Prostate gland (tissue), 2 donors: ENCODE measurements at regions not wholly inside any gene's neighbourhood (a gene's known extent, or its start where the extent isn't known, plus 50 kb on each side); places are given as distances from the start of the nearest gene placed in this dataset.

Experiments used
- DNase-seq: peaks from one replicate; pipeline ENCODE4 v3.0.0-alpha.2; 2019; ENCODE audit warnings: low spot score
- H3K27ac ChIP-seq, 2 donors: fragments of 200-600 bp; sonication (generic); 2 replicates each; pipeline ENCODE4 v1.5.1; 2017 to 2019
- H3K27me3 ChIP-seq: fragments of 200-600 bp; sonication (generic); replicated peaks from 2 replicates; pipeline ENCODE4 v1.5.1; 2019; ENCODE audit not compliant: insufficient read depth
- H3K36me3 ChIP-seq, 2 donors: fragments of 200-600 bp; sonication (generic); 1 replicate in 1 of 2; 2 replicates in 1 of 2; pipeline versions ENCODE4 v1.5.1 to v1.8.1; 2017 to 2019
- H3K4me1 ChIP-seq: fragments of 200-600 bp; sonication (generic); replicated peaks from 2 replicates; pipeline ENCODE4 v1.5.1; 2019
- H3K4me3 ChIP-seq, 2 donors: fragments of 200-600 bp; sonication (generic); 2 replicates each; pipeline ENCODE4 v1.5.1; 2017 to 2019
- H3K9me3 ChIP-seq: fragments of 200-600 bp; sonication (generic); 2 replicates; pipeline ENCODE4 v1.5.1; 2017
- CTCF ChIP-seq, 4 experiments: fragments of 200-600 bp in 2 of 4; fragments of 450-650 bp in 2 of 4; sonication (generic) in 2 of 4; IDR thresholded peaks; 1 replicate in 3 of 4; 2 replicates in 1 of 4; pipeline ENCODE4 v1.5.1; 2016 to 2019; ENCODE audit warnings: antibody characterized with exemption in 4 of 4, mild to moderate bottlenecking in 2 of 4, moderate library complexity in 2 of 4
- POLR2A ChIP-seq: fragments of 450-650 bp; IDR thresholded peaks from one replicate; pipeline ENCODE4 v1.6.1; 2016; ENCODE audit warnings: antibody characterized with exemption, mild to moderate bottlenecking
- POLR2AphosphoS5 ChIP-seq: sonication (generic); formaldehyde crosslinking; IDR thresholded peaks from one replicate; pipeline ENCODE4 v1.6.1; 2017; ENCODE audit warnings: antibody characterized with exemption
- WGBS: methylation state at CpG from one replicate; pipeline ENCODE4 v1.1.5; 2018; 5-methylcytosine and 5-hydroxymethylcytosine counted together
- intact Hi-C: fragments of 100-400 bp; cut with DNase I; formaldehyde crosslinking; loops from one replicate; pipeline ENCODE4 v1.14.2; 2022

GRCh38 chr12:23096321-23096720 is 471.4 kb downstream of the ETNK1 start:
- Histone ChIP-seq H3K27me3 (no peaks in the 10 kb centered on the region), H3K27ac (no peak overlapping the region), H3K36me3 (no peaks in the 10 kb centered on the region), H3K4me3 (no peak overlapping the region), H3K9me3 (no peaks in the 10 kb centered on the region), H3K4me1 (no peaks in the 10 kb centered on the region)
- intact Hi-C loops, result no loop called here
- DNase-seq, result no peak
- no peak for TF ChIP-seq POLR2A
- TF ChIP-seq CTCF (IDR thresholded peaks at IDR 0.05), result no peak
- no peak for TF ChIP-seq POLR2AphosphoS5
- 97% methylated on average over 1 of the region's 1 CpG for WGBS

- no peak overlapping the region for H3K27ac ChIP-seq
- WGBS, result 71% methylated on average over 5 of the region's 5 CpGs
- TF ChIP-seq POLR2AphosphoS5, result no peak
- TF ChIP-seq POLR2A, result no peak
- TF ChIP-seq CTCF (IDR thresholded peaks at IDR 0.05), result no peak
- no peak overlapping the region for H3K4me3 ChIP-seq
- no peaks in the 10 kb centered on the region for H3K9me3 ChIP-seq
- intact Hi-C loops, result no loop called here
- H3K4me1 ChIP-seq, result no peaks in the 10 kb centered on the region
- no peaks in the 10 kb centered on the region for H3K36me3 ChIP-seq
- no peak for DNase-seq
- no peaks in the 10 kb centered on the region for H3K27me3 ChIP-seq
These were observed 473.1 kb downstream of the ETNK1 start for GRCh38 chr12:23098110-23098509.

- no peaks in the 10 kb centered on the region for H3K9me3 ChIP-seq
- 39% methylated on average over 3 of the region's 3 CpGs for WGBS
- H3K27ac ChIP-seq, result no peak overlapping the region
- H3K36me3 ChIP-seq, result no peaks in the 10 kb centered on the region
- TF ChIP-seq POLR2A, result no peak
- no peak for TF ChIP-seq CTCF (IDR thresholded peaks at IDR 0.05)
- TF ChIP-seq POLR2AphosphoS5, result no peak
- no peaks in the 10 kb centered on the region for H3K27me3 ChIP-seq
- no peak for DNase-seq
- no peaks in the 10 kb centered on the region for H3K4me1 ChIP-seq
- intact Hi-C loops, result no loop called here
- H3K4me3 ChIP-seq, result no peak overlapping the region
These were observed 473.5 kb downstream of the ETNK1 start for GRCh38 chr12:23098517-23098916.

GRCh38 chr12:23099104-23099503 is 474.1 kb downstream of the ETNK1 start:
- no peak for TF ChIP-seq CTCF (IDR thresholded peaks at IDR 0.05)
- no peak for TF ChIP-seq POLR2A
- TF ChIP-seq POLR2AphosphoS5, result no peak
- WGBS, result 68% methylated on average over 5 of the region's 5 CpGs

GRCh38 chr12:23099604-23100003 is 474.6 kb downstream of the ETNK1 start:
- no peak overlapping the region for H3K4me3 ChIP-seq
- no peaks in the 10 kb centered on the region for H3K27me3 ChIP-seq
- H3K27ac ChIP-seq, result no peak overlapping the region
- TF ChIP-seq POLR2A, result no peak
- no peak for TF ChIP-seq POLR2AphosphoS5
- TF ChIP-seq CTCF (IDR thresholded peaks at IDR 0.05), result no peak
- H3K4me1 ChIP-seq, result no peaks in the 10 kb centered on the region
- H3K36me3 ChIP-seq, result no peaks in the 10 kb centered on the region
- intact Hi-C loops, result no loop called here
- no peak for DNase-seq
- H3K9me3 ChIP-seq, result no peaks in the 10 kb centered on the region

More at GRCh38 chr12:23099104-23099503, 474.1 kb downstream of the ETNK1 start:
- Histone ChIP-seq H3K27ac (no peak overlapping the region), H3K4me1 (no peaks in the 10 kb centered on the region), H3K9me3 (no peaks in the 10 kb centered on the region), H3K36me3 (no peaks in the 10 kb centered on the region), H3K27me3 (no peaks in the 10 kb centered on the region), H3K4me3 (no peak overlapping the region)
- intact Hi-C loops, result no loop called here
- no peak for DNase-seq
